ENCODE measurements at regions not wholly inside any gene's neighbourhood (a gene's known extent, or its start where the extent isn't known, plus 50 kb on each side); places are given as distances from the start of the nearest gene placed in this dataset.

GRCh38 chr4:173929921-173930320, 353.5 kb downstream of the FBXO8 start:
- DNase-seq (ENCODE audit: low spot score): no peak

GRCh38 chr4:173924561-173924960, 358.9 kb downstream of the FBXO8 start:
- no peak for DNase-seq (ENCODE audit: low spot score)

GRCh38 chr4:173919861-173920260, 363.6 kb downstream of the FBXO8 start:
- no peak for DNase-seq (ENCODE audit: low spot score)

GRCh38 chr4:173919196-173919595, 364.3 kb downstream of the FBXO8 start:
- DNase-seq (ENCODE audit: low spot score): no peak

- no peak for DNase-seq (ENCODE audit: low spot score)
Observed at GRCh38 chr4:173917255-173917960, 366.1 kb downstream of the FBXO8 start.

- DNase-seq (ENCODE audit: low spot score): no peak
Observed at GRCh38 chr4:173913496-173913895, 370.0 kb downstream of the FBXO8 start.

GRCh38 chr4:173912384-173912783, 371.1 kb downstream of the FBXO8 start:
- DNase-seq (ENCODE audit: low spot score): no peak

GRCh38 chr4:173910891-173911290, 372.6 kb downstream of the FBXO8 start:
- no peak for DNase-seq (ENCODE audit: low spot score)

- no peak for DNase-seq (ENCODE audit: low spot score)
Observed at GRCh38 chr4:173909294-173909693, 374.2 kb downstream of the FBXO8 start.

- no peak for DNase-seq (ENCODE audit: low spot score)
Observed at GRCh38 chr4:173899813-173900212, 369.8 kb upstream of the HAND2 start.

- no peak for DNase-seq (ENCODE audit: low spot score)
Observed at GRCh38 chr4:173891072-173891471, 361.0 kb upstream of the HAND2 start.

- no peak for DNase-seq (ENCODE audit: low spot score)
Observed at GRCh38 chr4:173883821-173884220, 353.8 kb upstream of the HAND2 start.

- DNase-seq (ENCODE audit: low spot score): no peak
Observed at GRCh38 chr4:173880897-173881296, 350.9 kb upstream of the HAND2 start.

- DNase-seq (ENCODE audit: low spot score): no peak
Observed at GRCh38 chr4:173879509-173879908, 349.5 kb upstream of the HAND2 start.

GRCh38 chr4:173878701-173879100, 348.7 kb upstream of the HAND2 start:
- no peak for DNase-seq (ENCODE audit: low spot score)

- no peak for DNase-seq (ENCODE audit: low spot score)
Observed at GRCh38 chr4:173871643-173872042, 341.6 kb upstream of the HAND2 start.

GRCh38 chr4:173866322-173867026, 336.4 kb upstream of the HAND2 start:
- DNase-seq (ENCODE audit: low spot score): no peak

GRCh38 chr4:173862754-173863153, 332.7 kb upstream of the HAND2 start:
- no peak for DNase-seq (ENCODE audit: low spot score)

GRCh38 chr4:173860094-173860493, 330.1 kb upstream of the HAND2 start:
- no peak for DNase-seq (ENCODE audit: low spot score)

- no peak for DNase-seq (ENCODE audit: low spot score)
Observed at GRCh38 chr4:173859091-173859713, 329.2 kb upstream of the HAND2 start.

- no peak for DNase-seq (ENCODE audit: low spot score)
Observed at GRCh38 chr4:173858471-173858870, 328.4 kb upstream of the HAND2 start.

- DNase-seq (ENCODE audit: low spot score): no peak
Observed at GRCh38 chr4:173857828-173858227, 327.8 kb upstream of the HAND2 start.

GRCh38 chr4:173855015-173855414, 325.0 kb upstream of the HAND2 start:
- no peak for DNase-seq (ENCODE audit: low spot score)
